Kidney capillary endothelial cell (primary cell): ENCODE measurements at regions not wholly inside any gene's neighbourhood (a gene's known extent, or its start where the extent isn't known, plus 50 kb on each side); places are given as distances from the start of the nearest gene placed in this dataset.
"Not testable (repeated sequence)": the region's sequence is repeated elsewhere in the genome, so short reads cannot be mapped to it uniquely, and the experiment has no call there.

ENCODE experiments used
- DNase-seq: peaks from one replicate; pipeline ENCODE4 v3.0.0-alpha.2; 2018; ENCODE audit warnings: low spot score

DNA sequence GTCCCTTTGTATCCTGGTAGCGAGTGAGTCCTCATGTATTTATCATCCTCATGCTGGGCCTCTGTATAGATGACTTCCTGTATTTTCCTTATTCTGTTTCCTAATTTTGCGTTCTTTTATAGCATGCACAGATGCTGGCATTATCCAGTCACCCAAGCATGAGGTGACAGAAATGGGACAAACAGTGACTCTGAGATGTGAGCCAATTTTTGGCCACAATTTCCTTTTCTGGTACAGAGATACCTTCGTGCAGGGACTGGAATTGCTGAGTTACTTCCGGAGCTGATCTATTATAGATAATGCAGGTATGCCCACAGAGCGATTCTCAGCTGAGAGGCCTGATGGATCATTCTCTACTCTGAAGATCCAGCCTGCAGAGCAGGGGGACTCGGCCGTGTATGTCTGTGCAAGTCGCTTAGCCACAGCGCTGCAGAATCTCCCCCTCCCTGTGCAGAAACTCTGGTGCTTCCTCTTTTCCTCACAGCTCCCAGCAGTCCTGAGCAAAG, 183.1 kb upstream of the PRSS58 start:
- DNase-seq = peak; percentile 34

DNA sequence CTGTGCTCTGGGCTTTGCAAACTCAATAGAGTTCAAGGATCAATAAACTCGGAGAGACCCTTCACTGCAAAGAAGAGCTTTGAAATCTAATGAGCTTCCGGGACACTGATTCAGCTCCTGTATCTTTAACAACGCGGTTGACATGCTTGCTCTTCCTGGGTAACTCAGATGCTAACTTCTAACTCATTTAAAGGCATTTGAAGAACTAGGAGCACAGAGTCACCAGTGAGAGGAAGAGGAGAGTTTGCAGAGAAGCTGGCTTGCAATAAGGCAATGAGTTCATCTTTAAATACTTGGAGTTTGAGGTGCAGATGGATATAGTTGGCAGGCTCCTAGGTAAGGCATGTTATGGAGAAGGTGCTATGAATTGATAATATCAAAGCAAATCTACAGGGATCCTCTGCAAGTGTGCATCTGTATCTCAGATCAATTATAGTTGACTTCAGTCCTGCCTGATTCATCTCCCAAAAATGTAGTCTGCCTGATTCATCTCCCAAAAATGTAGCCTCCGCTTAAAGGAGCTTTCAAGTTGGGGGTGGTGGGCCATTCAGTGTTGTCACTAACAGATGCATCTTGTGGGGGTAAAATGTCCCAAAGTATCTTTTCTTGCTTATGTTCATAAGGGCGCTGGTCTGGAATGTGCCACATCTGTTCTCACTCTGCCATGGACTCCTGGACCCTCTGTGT, 182.5 kb upstream of the PRSS58 start:
- DNase-seq = peak; percentile 80

DNA sequence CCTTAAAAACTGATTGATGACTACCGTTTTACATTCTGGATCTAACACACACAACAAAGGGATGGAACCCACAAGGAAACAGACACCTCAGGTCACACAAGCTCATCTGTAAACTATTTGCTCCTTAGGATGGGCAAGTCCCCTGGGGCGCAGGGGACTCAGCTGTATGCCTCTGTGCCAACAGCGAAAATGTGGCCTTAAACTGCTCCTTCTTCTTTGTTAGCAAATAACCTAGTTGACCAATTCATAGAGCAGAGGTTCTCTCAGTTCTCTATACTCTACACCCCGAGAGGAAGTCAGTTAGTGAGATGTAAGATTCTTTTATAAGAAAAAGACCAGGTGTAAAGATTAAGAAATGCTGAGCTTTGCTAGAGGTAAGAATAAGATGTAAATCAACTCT, 181.9 kb upstream of the PRSS58 start:
- DNase-seq = no peak

DNA sequence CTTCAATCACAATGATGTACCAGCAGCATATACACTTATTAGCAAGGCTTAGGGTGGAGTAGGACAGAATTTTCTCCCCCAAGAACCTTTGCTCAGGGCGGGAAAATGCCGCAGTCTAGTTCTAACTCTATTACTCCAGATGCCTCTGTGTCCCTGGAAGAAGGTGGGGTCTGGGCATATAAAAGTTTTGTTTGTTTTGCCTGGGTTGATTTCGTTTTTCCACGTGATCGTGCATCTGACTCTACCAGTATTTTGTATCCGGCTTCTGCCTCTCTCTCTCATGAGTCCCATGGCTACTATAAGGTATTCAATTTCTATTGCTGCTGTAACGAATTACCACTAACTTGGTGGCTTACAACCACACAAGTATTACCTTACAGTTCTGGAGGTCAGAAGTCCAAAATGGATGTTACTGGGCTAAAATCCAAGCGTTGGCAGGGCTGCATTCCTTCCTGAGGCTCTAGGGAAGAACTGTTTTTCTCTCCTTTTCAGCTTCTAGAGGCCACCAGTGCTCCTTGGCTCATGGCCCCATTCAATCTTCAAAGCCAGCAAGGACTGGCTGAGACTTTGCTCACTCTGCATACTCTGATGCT, 181.2 kb upstream of the PRSS58 start:
- DNase-seq = no peak

DNA sequence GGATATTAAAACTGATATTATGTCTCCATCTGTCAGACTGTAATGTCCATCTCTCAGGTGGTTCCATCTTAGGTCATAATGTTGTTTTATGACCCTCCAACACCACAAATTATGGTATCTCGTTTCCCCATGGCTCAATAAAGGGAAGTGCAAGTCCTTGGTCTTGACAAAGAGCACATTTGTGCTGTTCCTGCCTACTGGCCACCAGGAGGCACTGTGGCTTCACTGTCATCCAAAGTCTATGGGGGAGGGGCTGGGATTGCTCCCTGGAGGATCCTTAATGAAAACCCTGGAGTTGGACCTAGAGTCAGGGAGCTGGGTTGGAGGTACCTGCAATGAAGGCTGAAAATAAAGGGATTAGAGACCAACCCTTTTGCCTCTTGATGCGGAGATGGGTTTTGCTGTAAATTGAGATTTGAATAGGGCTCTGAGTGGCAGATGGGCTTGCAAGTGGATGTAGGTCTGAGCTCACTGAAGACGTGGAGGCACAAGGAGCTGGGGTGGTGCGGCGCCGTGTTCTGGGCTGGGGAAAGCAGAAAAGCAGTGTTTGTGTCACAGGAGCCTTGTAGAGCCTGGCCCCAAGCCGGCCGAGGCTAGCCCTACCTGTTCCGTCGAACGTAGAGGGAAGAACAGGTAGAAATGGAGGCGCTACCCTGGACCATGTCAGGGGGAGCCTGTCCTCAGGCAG, 180.5 kb upstream of the PRSS58 start:
- peak; percentile 70 for DNase-seq

DNA sequence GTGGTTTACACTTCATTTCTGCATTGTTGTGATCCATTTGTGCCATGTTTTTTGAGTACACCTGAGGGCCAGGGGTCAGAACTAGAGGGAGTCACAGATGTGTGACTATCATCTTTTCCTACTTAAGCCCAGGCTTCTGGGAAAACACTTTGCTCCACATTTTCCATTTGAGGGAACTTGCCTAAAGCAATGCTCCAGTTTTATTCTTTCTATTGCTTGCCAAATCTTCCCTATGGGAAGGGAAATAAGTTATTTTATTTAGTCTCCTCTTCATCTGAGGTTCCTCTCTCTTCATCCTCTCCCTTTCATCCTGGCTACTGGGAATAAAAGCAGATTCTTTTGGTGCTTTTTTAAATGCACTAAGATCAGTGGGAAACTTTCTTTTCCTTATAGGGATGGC, 179.9 kb upstream of the PRSS58 start:
- no peak for DNase-seq

DNA sequence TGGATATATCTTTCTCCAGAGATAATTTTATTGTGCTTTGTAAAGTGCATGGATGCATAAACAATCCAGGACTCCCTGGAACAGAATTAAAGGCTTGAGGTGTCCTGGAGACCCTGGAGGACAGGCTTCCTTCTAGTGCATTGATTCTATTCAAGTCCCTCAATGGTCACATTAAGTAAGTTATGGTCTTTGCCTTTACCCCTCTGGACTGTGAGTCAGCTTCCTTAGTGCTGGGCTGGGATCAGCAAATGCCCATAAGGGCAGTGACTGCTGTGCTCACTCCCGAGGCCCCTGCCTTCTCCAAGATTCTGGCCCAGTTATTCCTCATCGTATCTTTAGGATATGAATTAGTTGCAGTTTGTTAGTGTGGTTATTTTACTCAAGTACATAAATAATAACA, 178.7 kb upstream of the PRSS58 start:
- peak; percentile 47 for DNase-seq

DNA sequence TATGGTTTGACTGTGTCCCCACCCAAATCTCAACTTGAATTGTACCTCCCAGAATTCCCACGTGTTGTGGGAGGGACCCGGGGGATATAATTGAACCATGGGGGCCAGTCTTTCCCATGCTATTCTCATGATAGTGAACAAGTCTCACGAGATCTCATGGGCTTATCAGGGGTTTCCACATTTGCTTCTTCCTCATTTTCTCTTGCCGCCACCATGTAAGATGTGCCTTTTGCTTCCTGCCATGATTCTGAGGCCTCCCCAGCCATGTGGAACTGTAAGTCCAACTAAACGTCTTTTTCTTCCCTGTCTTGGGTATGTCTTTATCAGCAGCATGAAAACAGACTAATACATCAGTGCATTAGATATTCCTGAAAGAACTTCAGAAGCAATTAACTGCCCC, 177.7 kb upstream of the PRSS58 start:
- DNase-seq = not testable (repeated sequence)

DNA sequence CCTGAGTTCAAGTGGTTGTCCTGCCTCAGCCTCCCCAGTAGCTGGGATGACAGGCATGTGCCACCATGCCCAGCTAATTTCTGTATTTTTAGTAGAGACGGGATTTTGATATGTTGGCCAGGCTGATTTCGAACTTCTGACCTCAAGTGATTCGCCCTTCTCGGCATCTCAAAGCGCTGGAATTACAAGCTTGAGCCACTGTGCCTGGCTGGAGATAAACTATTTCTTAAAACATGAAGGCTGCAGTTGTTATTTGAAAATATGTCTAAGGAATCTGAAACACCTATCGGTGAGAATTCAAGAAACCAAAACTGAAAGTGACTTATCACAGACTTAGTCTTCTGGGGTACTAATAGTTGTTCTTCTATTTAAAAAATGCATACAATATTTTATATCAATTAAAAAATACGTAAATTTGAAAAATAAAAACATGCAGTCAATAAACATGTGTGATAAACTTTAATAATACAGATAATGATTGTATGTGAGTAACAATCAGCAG, 176.9 kb upstream of the PRSS58 start:
- DNase-seq = no peak

DNA sequence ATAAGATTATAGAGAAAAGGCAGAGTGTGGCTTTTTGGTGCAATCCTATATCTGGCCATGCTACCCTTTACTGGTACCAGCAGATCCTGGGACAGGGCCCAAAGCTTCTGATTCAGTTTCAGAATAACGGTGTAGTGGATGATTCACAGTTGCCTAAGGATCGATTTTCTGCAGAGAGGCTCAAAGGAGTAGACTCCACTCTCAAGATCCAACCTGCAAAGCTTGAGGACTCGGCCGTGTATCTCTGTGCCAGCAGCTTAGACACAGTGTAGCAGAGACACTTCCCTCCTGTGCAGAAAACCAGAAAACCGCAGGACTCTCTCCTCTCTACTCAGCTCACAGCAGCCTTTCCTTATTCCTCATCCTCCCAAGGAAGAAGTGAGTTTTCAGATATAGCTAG, 176.3 kb upstream of the PRSS58 start:
- DNase-seq = not testable (repeated sequence)

DNA sequence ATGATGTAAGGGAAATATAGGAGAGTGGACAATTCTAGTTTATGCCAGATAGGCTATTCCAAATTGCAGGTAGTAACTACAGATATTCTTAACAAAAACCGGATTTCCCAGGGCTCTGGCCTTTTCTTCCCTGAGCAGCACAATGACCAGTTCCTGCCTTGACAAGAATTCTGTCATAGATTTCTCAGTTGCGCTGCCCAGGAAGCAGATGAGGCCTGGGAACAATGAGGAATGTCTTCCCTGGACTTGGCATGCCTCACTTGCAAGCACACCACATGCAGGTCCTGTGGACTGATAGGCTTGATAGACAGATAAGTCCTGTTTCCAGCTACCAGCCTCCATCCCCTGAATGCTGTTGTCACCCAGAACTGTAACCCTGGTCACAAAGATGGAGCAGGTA, 174.5 kb upstream of the PRSS58 start:
- DNase-seq = peak; percentile 56

DNA sequence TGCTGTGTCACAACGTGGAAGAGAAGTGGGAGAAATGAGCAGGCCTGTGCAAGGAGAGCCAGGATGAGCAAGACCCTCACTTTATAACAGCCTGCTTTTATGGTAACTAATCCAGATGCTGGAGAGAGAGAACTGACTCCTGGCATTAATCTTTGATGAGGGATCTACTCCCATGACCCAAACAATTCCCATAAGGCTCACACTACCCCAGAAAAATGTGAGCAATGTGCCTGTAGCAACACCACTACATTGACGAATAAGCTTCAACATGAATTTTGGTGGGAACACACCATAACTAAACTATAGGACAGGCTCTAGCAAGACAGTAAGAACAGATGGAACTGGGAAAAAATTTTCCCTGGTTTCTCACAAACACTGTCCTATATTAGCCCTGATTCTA, 173.6 kb upstream of the PRSS58 start:
- no peak for DNase-seq

DNA sequence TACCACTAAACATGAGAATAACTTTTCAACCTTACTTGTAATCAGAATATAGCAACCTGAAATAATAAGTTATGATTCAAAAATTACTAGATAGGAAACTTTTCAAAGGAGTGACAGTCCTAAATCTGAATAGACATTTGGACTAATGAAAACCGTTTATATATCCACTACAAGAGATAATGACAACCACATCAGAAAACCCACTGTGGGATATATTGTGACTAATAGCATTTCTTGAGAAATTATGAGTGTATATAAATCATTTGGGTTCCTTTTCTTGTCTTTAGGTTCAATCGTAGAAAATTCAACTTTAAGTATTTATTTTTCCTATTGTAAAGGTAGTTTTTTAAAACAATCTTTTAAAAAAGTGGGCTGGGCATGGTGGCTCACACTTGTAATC, 170.2 kb upstream of the PRSS58 start:
- no peak for DNase-seq

DNA sequence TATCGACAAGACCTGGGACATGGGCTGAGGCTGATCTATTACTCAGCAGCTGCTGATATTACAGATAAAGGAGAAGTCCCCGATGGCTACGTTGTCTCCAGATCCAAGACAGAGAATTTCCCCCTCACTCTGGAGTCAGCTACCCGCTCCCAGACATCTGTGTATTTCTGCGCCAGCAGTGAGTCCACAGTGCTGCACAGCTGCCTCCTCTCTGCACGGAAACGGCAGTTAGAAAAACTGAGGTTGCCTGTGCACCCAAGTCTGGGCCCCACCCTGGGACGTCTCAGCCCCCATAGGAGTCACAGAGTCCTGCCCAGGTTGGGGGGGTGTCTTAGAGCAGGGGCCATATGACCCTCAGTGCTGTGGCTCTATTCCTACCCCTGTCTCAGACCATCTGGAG, 167.4 kb upstream of the PRSS58 start:
- DNase-seq = no peak

DNA sequence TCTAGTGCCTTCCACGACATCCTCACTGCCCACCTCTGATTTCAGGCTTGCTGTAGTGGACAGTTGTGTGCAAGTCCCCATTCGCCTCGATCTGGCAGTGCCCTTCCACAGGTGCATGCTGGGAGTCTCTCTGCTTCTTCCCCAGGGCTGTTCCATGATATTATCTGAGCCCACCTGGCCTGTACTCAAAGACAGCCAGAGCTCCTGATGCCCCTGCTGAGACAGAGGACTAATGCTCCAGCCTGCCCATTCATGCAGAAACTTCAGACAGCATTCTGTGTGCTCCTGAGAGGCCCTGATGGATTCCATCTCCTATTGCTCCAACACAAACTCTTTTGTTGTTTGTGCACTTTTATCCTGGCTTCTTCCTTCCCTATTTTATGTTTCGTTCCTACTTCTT, 164.8 kb upstream of the PRSS58 start:
- no peak for DNase-seq

DNA sequence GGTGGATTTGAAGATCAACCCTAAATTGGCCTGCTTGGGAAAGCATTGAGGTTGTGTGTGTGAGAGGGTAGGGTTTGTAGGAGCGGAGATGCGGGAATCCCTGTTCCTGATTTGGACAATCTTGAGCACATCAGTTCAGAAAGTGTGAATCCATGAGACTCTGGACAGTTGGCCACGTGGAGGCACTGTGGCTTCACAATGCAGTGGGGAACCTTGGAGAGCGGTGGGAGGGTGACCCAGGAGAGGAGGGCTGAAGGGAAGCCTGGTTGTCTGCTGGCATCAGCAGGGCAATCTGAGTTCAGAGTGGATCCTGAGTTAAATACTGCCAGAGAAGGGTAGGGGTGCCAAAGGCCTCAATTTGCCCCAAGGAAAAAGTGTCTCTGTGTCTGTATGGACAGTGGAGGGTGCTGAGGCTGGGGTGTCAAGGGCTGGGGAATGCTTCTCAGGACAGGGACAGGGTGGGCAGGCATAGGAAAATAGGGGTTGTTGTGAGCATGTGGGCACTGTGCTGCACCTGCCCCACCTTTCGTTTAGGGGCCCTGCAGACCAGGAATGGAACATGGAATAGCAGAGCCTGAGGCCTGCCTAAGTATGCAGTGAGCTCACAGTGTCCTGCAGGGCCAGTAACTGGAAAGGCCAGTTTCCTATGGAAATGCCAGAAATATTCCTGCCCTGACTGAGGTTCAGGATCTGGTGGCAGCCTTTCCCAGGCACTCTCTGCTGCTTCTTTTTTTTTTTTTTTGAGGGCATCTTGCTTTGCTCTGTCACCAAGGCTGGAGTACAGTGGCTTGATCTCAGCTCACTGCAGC, 162.9 kb upstream of the PRSS58 start:
- DNase-seq = no peak

DNA sequence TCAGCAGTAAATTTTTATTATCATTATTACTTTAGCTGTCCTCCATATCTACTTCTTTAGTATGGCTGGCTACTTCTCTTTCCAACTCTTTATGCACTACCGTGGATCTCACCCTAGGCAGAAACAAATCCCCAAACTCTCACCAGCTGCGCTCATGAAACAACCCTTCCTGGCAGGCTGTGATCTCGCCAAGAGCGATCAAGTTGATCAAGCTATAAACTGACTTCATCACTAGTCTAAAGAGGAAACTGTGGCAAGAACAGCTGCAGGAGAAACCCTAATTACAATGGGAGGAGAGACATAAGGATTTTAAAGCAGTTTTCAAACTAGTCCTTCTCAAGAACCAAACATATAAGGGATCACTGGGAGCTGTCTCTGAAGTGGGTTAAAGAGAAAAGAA, 160.5 kb upstream of the PRSS58 start:
- DNase-seq = no peak

DNA sequence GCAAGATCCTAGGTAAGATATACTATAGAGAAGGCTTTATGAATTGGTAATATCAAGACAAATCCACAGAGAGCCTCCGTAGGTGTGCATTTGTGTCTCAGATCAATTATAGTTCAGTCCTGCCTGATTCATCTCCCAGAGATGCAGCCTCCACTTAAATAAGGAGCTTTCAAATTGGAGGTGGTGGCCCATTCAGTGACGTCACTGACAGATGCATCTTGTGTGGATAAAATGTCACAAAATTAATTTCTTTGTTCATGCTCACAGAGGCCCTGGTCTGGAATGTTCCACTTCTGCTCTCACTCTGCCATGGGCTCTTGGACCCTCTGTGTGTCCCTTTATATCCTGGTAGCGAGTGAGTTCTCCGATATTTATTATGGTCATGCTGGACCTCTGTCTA, 157.1 kb upstream of the PRSS58 start:
- DNase-seq = no peak

DNA sequence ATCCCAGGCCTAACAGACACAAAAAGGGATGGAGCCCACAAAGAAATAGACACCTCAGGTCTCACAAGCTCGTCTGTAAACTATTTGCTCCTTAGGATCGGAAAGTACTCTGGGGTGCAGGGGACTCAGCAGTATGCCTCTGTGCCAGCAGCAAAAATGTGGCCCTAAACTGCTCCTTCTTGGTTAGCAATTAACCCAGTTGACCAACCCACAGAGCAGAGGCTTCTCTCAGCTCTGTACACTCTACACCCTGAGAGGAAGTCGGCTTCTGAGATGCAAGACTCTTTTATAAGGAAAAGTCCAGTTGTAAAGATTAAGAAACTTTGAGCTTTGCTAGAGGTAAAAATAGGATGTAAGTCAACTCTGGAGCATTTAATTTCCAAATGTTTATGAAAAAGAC, 156.3 kb upstream of the PRSS58 start:
- no peak for DNase-seq

DNA sequence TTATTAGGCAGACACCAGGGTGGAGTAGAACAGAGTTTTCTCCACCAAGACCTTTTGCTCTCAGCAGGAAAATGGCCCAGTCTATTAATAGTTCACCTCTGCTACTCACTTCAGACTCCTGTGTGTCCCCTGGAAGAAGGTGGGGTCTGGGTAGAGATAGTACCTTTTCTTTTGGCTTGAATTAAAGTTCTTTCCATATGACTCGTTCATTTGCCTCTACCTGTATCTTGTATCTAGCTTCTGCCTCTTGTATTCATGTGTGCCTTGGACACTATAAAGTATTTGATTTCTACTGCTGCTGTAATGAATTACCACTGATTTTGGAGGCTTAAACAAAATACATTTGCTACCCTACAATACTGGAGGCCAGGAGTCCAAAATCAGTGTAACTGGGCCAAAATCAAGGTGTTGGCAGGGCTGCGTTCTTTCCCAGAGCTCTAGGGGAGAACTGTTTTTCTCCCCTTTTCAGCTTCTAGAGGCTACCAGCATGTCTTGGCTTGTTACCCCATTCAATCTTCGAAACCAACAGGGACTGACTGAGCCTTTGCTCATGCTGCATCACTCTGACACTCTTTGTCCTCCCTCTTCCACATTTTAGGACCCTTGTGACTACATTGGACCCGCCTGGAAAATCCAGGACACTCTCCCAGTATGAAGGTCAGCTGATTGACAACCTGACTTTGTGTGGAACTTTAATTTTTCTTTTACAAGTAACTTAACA, 155.6 kb upstream of the PRSS58 start:
- DNase-seq = no peak

DNA sequence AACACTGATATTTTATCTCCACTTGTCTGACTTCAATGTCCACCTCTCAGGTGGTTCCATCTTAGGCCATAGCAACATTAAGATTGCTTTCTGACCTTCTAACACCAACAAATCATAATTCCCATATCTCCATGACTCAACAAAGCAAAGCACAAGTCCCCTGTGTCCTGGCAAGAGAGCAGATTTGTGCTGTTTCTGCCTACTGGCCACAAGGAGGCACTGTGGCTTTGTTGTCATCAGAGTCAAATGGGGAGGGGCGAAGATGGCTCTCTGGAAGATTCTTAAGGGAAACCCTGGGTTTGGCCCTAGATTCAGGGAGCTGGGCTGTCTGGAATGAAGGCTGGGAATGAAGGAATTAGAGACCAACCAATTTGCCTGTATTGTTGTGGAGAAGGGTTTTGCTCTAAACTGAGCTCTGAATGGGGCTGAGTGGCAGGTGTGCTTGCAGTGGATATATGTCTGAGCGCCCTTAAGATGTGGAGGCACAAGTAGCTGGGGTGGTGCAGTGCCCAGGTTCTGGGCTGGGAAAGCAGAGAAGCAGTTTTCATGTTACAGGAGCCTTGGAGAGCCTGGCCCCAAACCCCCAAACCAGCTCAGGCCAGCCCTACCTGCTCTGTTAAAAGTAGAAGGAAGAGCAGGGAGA, 154.8 kb upstream of the PRSS58 start:
- peak; percentile 60 for DNase-seq
